HG02981 (cell line): ENCODE measurements at regions not wholly inside any gene's neighbourhood (a gene's known extent, or its start where the extent isn't known, plus 50 kb on each side); places are given as distances from the start of the nearest gene placed in this dataset.

Experiments
- ATAC-seq: cut with Tn5 transposase; IDR thresholded peaks from one replicate; pipeline ENCODE4 v1.9.1; 2021; ENCODE audit warnings: mild to moderate bottlenecking, moderate library complexity; ENCODE audit not compliant: unreplicated experiment

DNA sequence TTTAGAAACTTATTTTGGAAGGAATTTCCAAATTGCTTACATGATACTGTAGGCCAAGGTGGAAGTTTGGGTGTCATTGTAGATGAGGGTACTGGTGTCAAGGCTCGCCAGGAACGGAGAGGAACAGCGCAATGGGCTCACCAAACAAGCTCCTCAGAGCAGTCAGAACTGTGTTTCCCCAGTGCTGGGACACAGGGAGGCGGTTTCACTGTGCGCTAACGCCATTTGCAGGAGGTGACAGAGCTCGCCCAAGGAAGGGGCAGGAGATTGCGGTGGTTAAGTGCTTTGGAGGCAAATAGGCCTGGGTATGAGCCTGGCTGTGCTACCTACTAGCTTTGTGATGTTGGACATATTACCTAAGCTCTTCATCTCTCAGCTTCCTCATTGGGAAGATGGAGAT is 57.3 kb downstream of the HHEX start:
- no peak for ATAC-seq

- ATAC-seq, result no peak
Observed at GRCh38 chr10:92747600-92747999, 57.8 kb downstream of the HHEX start.

- no peak for ATAC-seq
Observed at GRCh38 chr10:92750791-92751533, 61.2 kb downstream of the HHEX start.

DNA sequence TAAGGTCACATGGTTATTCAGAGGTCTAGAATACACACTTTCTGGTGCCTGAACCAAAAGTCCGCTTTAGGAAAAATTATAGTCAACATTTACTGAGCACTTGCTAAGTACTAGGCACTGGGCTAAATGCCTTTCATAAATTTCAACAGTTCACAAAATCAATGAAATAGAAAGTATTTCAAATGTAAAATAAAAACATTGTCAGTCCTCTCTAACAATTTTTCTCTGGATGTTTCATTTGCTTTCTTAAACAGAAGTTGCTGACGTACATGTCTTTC is 61.7 kb downstream of the HHEX start:
- no peak for ATAC-seq

DNA sequence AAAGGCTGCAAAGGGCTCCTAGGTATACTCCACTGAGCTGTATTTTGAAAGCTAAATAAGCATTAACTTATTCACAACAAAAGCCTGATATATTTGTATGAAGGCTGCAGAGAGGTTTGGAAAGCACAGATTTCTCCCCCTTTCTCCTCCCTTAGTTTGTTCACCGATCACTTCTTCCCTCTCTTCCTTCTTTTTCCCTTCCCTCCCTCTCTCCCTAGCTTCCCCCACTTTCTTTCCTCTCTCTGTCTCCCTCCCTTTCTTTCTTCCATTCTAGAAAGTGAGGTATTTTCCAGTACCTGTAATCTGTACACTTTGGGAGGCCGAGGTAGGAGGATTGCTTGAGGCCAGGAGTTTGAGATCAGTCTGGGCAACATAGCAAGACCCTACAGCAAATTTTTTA is 62.1 kb downstream of the HHEX start:
- ATAC-seq, result no peak

DNA sequence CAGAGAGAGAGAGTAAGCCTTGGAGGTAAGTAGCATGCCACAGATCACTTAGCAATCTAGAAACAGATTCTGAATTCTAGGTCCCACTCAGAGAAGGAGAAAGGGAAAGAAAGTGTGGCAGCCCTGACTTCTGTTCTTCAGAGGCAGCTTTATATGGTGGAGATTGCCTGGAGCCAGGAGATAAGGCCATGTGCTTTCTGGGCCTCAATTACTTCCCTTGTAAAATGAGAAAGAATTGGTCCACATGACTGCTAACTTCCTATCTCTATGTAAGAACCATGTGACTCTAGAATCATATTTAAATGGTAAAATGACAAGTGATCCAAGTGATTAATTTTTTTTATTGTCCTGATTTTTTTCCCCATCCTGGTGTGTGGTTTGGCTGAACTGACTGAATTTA is 64.1 kb downstream of the HHEX start:
- ATAC-seq, result no peak

DNA sequence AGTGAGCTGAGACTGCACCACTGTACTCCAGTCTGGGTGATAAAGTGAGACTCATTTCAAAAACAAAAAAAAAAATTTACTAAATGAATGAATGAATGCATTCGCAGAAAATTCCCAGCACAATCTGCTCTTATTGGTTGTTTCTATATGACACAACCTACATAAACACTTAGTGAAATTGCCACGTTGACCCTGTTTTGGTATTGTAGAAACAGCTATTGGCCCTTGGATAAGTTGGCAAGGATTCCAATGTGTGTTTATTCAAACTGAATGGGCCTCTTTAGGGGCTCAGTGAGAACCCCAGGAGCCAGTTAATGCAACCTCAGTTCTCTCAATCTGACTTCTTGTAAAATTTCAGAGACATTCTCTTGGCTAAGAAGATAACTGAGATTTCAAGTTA is 66.0 kb downstream of the HHEX start:
- no peak for ATAC-seq

- ATAC-seq, result peak; percentile 77
Observed at GRCh38 chr10:92756201-92757065, 66.7 kb downstream of the HHEX start.

GRCh38 chr10:92757066-92757710 is 67.4 kb downstream of the HHEX start:
- peak; percentile 70 for ATAC-seq

DNA sequence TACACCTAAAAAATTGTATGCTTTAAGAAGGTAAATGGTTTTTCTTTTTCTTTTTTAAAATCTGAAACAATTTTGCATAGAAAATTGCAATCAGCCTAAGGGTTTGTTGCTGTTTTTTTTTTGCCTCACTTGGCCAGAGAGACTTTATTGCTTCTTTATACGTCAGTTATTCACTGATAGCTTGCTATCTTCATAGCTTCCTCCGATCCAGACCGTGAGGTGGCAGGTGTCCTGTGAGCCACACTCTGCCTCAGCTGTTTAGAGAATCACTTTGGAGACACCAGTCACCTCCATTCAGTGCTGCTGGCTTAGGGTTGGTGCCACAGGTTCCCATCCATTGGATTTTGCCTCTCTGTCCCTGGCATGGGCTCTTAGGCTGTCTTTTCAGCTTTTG is 68.0 kb downstream of the HHEX start:
- no peak for ATAC-seq

GRCh38 chr10:92758594-92758993 is 68.8 kb downstream of the HHEX start:
- no peak for ATAC-seq

- ATAC-seq, result no peak
Observed at GRCh38 chr10:92760609-92761008, 70.9 kb downstream of the HHEX start.

DNA sequence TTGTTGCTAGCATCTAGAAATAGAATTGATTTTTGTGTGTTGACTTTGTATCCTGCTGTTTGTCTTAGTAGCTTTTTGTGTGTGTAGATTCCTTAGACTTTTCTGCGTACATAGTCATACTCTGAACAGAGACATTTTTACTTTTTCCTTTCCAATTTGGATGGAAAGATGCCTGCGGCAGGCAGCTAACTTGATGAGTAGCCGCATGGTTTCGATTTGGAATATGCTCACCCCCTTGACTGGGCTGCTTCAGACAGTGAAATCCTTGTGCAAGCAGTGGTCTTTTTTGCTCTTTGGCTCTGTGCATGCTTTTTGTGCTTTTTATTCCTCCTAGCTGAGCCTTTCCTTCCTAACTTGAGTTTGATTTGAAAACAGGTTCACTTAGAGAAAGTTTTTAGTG is 71.8 kb downstream of the HHEX start:
- no peak for ATAC-seq

DNA sequence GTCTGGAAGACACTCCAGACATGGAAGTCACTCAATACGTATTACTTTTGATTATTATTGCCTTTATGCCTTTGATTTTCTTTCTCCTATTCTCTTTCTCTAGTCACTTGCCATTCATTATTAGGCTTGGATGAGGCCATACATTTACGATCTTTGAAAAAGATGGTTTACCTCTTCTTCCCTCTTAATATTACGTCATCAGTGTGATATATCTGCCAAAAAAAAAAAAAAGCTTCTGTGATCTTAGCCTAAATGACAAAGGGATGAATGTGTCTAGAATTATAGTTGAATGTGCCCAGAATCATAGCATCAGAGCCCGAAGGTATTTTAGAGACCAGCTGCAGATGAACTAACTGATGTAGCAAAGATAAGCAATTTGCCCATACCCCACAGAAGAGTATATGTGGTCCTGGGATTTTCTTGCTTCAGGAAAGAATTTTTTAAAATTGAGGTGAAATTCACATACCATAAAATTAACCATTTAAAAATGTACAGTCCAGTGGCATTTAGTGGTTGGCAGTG is 73.9 kb downstream of the HHEX start:
- no peak for ATAC-seq

DNA sequence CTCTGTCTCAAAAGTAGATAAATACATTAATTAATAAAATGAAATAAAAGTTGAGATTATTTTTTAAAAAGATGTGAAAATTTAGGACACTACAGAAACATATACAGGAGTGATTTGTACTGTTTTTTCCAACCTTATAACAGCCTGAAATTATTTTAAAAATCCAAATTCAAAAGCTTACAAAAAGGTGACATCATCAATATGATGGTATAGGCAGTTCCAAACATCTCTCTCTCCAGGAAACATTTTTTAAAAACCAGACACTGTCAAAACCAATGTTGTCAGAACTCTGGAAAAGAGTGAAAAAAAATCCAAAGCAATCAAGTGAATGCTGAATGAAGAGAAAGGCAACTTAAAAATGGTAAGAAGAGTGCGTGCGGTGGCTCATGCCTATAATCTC is 76.7 kb downstream of the HHEX start:
- ATAC-seq, result no peak

DNA sequence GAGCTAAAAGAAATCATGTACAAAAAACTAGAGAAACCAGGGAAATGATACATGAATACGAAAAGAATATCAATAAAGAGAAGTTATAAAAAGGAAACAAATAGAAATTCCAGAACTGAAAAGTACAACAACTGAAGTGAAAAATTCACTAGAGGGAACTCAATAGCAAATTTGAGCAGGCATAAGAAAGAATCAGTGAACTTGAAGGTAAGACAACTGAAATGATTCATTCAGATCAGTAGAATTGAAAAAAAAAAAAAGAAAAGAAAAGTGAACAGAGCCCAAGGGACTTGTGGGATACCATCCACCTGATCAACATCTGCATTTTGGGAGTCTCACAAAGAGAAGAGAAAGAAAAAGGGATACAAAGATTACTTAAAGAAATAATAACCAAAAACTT is 78.3 kb downstream of the HHEX start:
- no peak for ATAC-seq

DNA sequence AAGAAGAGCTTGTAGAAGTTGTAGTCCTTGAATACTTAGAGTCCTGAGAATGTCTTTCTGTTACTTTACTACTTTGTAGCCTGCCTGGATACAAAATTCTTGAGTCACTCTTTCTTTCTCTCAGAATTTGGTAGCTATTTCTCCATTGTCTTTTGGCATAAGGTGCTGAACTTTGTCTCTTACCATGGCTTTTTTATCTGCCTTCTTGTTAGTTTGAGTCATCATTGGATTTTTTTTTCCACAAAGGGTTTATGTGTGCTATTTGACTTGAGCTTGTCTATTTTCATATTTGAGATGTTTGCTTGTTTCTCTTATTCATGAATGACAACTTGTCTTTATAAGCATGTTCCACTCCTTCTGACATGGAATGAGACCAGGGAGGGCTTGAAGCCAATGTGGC is 74.5 kb upstream of the EXOC6 start:
- no peak for ATAC-seq

DNA sequence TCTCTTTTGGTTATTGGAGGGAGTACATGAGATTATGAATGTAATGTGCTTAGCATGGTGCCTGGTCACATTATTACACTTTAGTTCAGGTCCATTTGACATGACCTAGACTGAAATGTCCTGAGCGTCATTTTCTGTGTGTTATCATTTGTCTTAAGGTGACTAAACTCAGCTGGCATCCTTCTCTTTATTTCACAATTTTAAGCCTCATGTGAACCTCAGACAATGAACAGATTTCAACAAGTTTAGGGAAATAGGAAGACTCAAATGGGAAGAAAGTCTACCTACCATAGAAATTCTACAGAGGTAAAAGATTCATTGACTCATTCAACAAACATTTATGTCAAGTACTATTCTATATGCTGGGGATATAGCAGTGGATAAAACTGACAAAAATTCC is 70.2 kb upstream of the EXOC6 start:
- no peak for ATAC-seq

GRCh38 chr10:92785118-92785517 is 63.2 kb upstream of the EXOC6 start:
- no peak for ATAC-seq

DNA sequence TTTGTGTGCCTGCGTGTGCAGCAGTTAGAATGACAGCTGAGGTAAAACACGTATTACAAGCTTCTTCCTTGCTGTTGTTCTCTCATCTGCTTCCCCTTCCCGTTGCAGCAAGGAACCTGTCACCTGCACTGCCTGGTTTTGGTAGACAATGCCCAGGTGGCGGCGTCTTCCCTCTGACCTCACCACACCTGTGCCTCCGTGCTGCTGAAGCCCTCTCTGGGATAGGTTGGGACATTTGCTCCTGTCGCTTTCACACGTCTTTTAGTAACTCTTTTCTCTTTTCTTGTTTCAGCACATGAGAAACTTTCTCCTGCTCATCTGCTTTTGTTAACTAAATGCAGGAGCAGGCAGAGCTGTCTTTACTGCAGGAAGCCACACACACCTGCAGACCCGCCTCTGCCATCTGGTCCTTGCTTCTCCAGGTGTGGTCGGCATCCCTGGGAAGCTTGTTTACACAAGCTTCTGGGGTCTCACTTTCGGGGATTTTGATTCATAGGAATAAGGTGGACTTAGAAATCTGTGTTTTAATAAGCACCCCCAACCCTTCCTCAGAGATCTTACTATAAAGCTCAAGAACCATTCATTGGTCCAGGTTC is 60.7 kb upstream of the EXOC6 start:
- no peak for ATAC-seq

DNA sequence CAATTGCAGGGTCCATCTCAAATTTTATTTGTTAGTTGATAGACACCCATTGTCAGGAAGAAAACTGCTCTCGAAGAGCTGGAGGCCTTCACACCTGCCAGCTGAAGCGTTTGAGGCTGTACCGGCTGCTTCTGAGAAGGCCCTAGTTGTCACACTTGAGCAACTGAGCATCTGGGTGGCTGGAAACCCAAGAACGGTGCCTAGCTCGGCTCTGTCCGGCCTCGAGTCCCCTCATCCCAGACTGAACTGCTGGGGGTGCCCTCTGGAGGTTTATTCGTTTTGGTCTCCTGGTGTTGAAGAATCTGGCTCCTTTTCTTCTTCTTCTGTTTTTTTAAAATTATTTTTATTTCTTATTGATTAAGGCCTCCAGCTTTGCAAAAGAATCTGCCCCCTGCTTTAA is 59.3 kb upstream of the EXOC6 start:
- no peak for ATAC-seq

- ATAC-seq, result no peak
Observed at GRCh38 chr10:92789786-92790185, 58.5 kb upstream of the EXOC6 start.
